DND-41 (cell line): ENCODE measurements at regions not wholly inside any gene's neighbourhood (a gene's known extent, or its start where the extent isn't known, plus 50 kb on each side); places are given as distances from the start of the nearest gene placed in this dataset.
"Not testable (repeated sequence)": the region's sequence is repeated elsewhere in the genome, so short reads cannot be mapped to it uniquely, and the experiment has no call there.

Experiments used
- ATAC-seq: fragments of 200-7000 bp; cut with Tn5 transposase; 3 replicates; pipeline ENCODE4 v1.9.1; 2021; ENCODE audit warnings: low read depth; ENCODE audit not compliant: insufficient read depth
- DNase-seq: peaks from one replicate; pipeline ENCODE4 v3.0.0-alpha.2; 2020
- H2AFZ ChIP-seq: 2 replicates; pipeline ENCODE4 v1.6.0; 2012; ENCODE audit warnings: low read depth, low read length
- H3K27ac ChIP-seq: 2 replicates; pipeline ENCODE4 v1.5.1; 2012; ENCODE audit warnings: low read length, inconsistent platforms
- H3K27me3 ChIP-seq: fragments of 200-600 bp; sonication (generic); 2 replicates; pipeline ENCODE4 v1.6.0; 2012; ENCODE audit warnings: low read length, mild to moderate bottlenecking, inconsistent platforms; ENCODE audit not compliant: insufficient read depth, poor library complexity
- H3K36me3 ChIP-seq: 2 replicates; pipeline ENCODE4 v1.5.1; 2012; ENCODE audit warnings: low read length, inconsistent platforms; ENCODE audit not compliant: insufficient read depth
- H3K4me1 ChIP-seq: 2 replicates; pipeline ENCODE4 v1.5.1; 2012; ENCODE audit warnings: mild to moderate bottlenecking, low read length; ENCODE audit not compliant: insufficient read depth
- H3K4me2 ChIP-seq: 2 replicates; pipeline ENCODE4 v1.6.0; 2012; ENCODE audit warnings: mild to moderate bottlenecking, moderate library complexity, low read length, inconsistent platforms; ENCODE audit not compliant: insufficient read depth
- H3K4me3 ChIP-seq, 2 experiments: fragments of 200-600 bp in 1 of 2; shearing (Covaris generic) in 1 of 2; 2 replicates each; pipeline ENCODE4 v1.5.1; 2012 to 2016; ENCODE audit warnings: inconsistent platforms in 2 of 2, low read length in 2 of 2, mild to moderate bottlenecking in 2 of 2, low read depth in 1 of 2, moderate library complexity in 1 of 2
- H3K79me2 ChIP-seq: 2 replicates; pipeline ENCODE4 v1.6.0; 2012; ENCODE audit warnings: low read length, inconsistent platforms; ENCODE audit not compliant: insufficient read depth
- H3K9ac ChIP-seq: 2 replicates; pipeline ENCODE4 v1.6.0; 2012; ENCODE audit warnings: low read depth, mild to moderate bottlenecking, inconsistent platforms, low read length, moderate library complexity
- H3K9me3 ChIP-seq: 2 replicates; pipeline ENCODE4 v1.5.1; 2012; ENCODE audit warnings: low read length, moderate library complexity, mild to moderate bottlenecking, inconsistent platforms; ENCODE audit not compliant: insufficient read depth, severe bottlenecking
- H4K20me1 ChIP-seq: 2 replicates; pipeline ENCODE4 v1.6.0; 2012; ENCODE audit warnings: low read length; ENCODE audit not compliant: insufficient read depth
- EZH2 ChIP-seq: IDR thresholded peaks from 3 replicates; pipeline ENCODE4 v1.6.1; 2012; ENCODE audit warnings: borderline replicate concordance, low read depth, mild to moderate bottlenecking, moderate library complexity, low read length, inconsistent platforms; ENCODE audit not compliant: severe bottlenecking
- TF ChIP-seq, protein P1 (sequence below): IDR thresholded peaks from 2 replicates; pipeline ENCODE4 v1.5.1; 2012; ENCODE audit warnings: borderline replicate concordance, low read length, moderate library complexity, mild to moderate bottlenecking; ENCODE audit not compliant: poor library complexity, severe bottlenecking; ENCODE audit errors: extremely low read depth

DNA sequence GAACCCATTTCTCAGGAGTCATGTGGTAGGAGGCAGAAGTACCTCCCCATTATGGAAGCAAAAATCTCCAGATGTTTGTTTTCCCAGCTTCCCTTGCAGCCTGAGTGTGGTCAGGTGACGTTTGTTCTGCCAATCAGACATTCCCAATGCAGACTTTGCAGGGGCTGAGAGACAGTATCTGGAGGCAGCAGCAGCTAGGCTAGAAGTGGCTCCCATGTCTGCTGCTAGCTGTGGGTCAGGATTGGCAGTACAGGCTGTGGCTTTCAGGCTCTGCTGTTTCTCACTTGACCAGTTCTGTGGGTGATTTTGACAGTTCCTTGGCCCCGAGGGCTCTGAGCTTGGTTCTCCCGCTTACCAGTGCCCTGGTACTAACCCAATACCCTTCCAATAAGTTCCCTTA, 58.6 kb upstream of the NBPF3 start:
- no peak for TF ChIP-seq EZH2
- H2AFZ ChIP-seq: no peak overlapping the region
- ATAC-seq (no peak), DNase-seq (no peak)
- H3K27me3 ChIP-seq: no peaks in the 10 kb centered on the region
- no peak overlapping the region for H3K4me3 ChIP-seq
- no peaks in the 10 kb centered on the region for H3K36me3 ChIP-seq
- no peaks in the 10 kb centered on the region for H3K4me1 ChIP-seq
- H3K4me2 ChIP-seq: no peak overlapping the region
- H3K27ac ChIP-seq: no peak overlapping the region
- H3K9ac ChIP-seq: no peak overlapping the region
- no peaks in the 10 kb centered on the region for H3K9me3 ChIP-seq
- H3K79me2 ChIP-seq: no peaks in the 10 kb centered on the region
- no peaks in the 10 kb centered on the region for H4K20me1 ChIP-seq

DNA sequence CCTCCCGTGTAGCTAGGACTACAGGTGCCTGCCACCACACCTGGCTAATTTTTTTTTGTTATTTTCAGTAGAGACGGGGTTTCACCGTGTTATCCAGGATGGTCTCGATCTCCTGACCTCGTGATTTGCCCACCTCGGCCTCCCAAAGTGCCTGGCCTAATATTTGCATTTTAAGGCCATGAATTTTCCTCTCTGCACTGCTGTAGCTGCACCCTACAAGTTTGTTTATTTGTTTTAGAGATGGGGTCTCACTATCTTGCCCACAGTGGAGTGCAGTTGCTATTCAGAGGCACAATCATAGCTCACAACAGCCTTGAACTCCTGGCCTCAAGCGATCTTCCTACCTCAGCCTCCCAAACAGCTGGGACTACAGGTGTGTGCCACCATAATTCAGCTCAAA, 59.8 kb upstream of the NBPF3 start:
- not testable (repeated sequence) for H3K4me3 ChIP-seq, H2AFZ ChIP-seq

DNA sequence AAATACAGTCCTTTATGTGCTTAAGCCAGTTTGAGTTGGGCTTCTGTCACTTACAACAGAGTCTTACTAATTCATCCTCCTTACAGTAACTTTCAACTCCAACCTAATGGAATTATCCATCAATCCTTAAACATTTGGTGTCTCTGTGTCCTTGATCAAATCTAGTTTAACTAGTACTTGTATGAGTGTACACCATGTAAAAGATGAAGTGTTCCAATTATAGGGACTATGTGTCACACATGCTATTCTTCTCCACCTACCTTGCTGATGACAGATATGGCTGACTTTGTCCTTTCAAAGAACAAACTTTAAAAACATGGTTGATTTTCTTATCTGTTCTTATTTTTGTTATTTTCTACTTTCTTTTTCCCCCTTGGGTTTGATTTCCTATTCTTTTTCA, 60.4 kb upstream of the NBPF3 start:
- Histone ChIP-seq H3K4me3 (no peak overlapping the region), H3K4me2 (no peak overlapping the region), H3K27me3 (no peaks in the 10 kb centered on the region), H3K9me3 (no peaks in the 10 kb centered on the region), H3K9ac (no peak overlapping the region), H3K4me1 (no peaks in the 10 kb centered on the region), H3K27ac (no peak overlapping the region), H3K79me2 (no peaks in the 10 kb centered on the region), H3K36me3 (no peaks in the 10 kb centered on the region), H2AFZ (no peak overlapping the region), H4K20me1 (no peaks in the 10 kb centered on the region)
- no peak for ATAC-seq
- DNase-seq: no peak
- TF ChIP-seq EZH2: no peak
- TF ChIP-seq, protein P1, sequence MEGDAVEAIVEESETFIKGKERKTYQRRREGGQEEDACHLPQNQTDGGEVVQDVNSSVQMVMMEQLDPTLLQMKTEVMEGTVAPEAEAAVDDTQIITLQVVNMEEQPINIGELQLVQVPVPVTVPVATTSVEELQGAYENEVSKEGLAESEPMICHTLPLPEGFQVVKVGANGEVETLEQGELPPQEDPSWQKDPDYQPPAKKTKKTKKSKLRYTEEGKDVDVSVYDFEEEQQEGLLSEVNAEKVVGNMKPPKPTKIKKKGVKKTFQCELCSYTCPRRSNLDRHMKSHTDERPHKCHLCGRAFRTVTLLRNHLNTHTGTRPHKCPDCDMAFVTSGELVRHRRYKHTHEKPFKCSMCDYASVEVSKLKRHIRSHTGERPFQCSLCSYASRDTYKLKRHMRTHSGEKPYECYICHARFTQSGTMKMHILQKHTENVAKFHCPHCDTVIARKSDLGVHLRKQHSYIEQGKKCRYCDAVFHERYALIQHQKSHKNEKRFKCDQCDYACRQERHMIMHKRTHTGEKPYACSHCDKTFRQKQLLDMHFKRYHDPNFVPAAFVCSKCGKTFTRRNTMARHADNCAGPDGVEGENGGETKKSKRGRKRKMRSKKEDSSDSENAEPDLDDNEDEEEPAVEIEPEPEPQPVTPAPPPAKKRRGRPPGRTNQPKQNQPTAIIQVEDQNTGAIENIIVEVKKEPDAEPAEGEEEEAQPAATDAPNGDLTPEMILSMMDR: no peak

More for the DNA sequence above, 59.8 kb upstream of the NBPF3 start:
- not testable (repeated sequence) for H3K27ac ChIP-seq, H3K9me3 ChIP-seq, ATAC-seq, H3K9ac ChIP-seq, H4K20me1 ChIP-seq, H3K79me2 ChIP-seq, H3K27me3 ChIP-seq, DNase-seq, H3K36me3 ChIP-seq, H3K4me2 ChIP-seq, H3K4me1 ChIP-seq

DNA sequence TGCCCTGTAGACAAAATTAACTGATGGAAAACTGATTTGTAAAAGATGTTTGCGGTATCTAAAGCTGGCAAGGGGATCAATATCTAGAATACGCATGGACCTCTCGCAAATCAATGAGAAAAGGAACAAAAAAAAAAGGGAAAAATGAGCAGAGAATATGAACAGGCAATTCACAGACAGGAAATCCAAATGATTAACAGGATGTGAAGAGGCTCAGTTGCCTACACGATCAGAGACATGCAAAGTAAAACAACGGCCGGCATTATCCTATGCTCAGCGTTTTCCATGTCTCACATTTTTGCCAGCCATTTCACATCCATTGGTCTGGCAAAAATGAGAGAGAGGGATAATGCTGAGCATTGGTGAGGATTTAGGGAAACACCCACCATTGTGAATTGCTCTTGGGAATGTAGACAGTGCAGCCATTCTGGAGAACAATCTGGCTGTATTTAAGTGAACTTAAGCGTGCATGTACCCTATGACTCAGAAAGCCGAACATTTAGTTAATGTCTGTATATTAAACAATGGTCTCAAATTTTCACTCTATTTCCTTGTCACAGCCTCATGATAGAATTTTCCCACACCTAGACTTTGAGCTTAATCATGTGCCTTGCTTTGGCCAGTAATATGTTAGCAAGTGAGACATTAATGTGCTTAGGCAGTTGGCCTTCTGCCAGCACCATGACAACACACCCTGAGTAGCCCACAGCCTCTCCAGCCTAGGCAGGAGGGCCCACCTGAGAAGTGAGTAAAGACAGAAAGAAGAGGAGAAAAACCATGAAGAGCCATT, 61.0 kb upstream of the NBPF3 start:
- H4K20me1 ChIP-seq: no peaks in the 10 kb centered on the region
- no peaks in the 10 kb centered on the region for H3K27me3 ChIP-seq
- H3K79me2 ChIP-seq: no peaks in the 10 kb centered on the region
- H3K36me3 ChIP-seq: no peaks in the 10 kb centered on the region
- DNase-seq: no peak
- no peak overlapping the region for H3K4me3 ChIP-seq
- no peak overlapping the region for H3K4me2 ChIP-seq
- H3K4me1 ChIP-seq: no peaks in the 10 kb centered on the region
- no peaks in the 10 kb centered on the region for H3K9me3 ChIP-seq
- TF ChIP-seq, protein P1: no peak
- no peak for TF ChIP-seq EZH2
- ATAC-seq: no peak
- no peak overlapping the region for H3K27ac ChIP-seq
- no peak overlapping the region for H3K9ac ChIP-seq
- no peak overlapping the region for H2AFZ ChIP-seq
